GM12865 (cell line): ENCODE measurements at regions not wholly inside any gene's neighbourhood (a gene's known extent, or its start where the extent isn't known, plus 50 kb on each side); places are given as distances from the start of the nearest gene placed in this dataset.

ENCODE experiments used
- DNase-seq: peaks from one replicate; pipeline ENCODE4 v3.0.0; 2010; ENCODE audit warnings: low read depth
- H3K4me3 ChIP-seq: 2 replicates; pipeline ENCODE4 v1.5.1; 2011; ENCODE audit warnings: mild to moderate bottlenecking, low read depth, low read length, control low read depth
- CTCF ChIP-seq: IDR thresholded peaks from 2 replicates; pipeline ENCODE4 v1.5.1; 2011; ENCODE audit warnings: low read length, control low read depth, low read depth, inconsistent platforms; ENCODE audit not compliant: insufficient read depth; ENCODE audit errors: missing control alignments

- no peak for DNase-seq
- H3K4me3 ChIP-seq, result no peak overlapping the region
- no peak for TF ChIP-seq CTCF
These were observed 720.2 kb downstream of the SLC4A3 start for GRCh38 chr2:220347626-220348025.

GRCh38 chr2:220348206-220348605 is 720.8 kb downstream of the SLC4A3 start:
- TF ChIP-seq CTCF, result no peak
- no peak for DNase-seq
- no peak overlapping the region for H3K4me3 ChIP-seq

- TF ChIP-seq CTCF, result no peak
- DNase-seq, result no peak
- no peak overlapping the region for H3K4me3 ChIP-seq
These were observed 726.5 kb downstream of the SLC4A3 start for GRCh38 chr2:220353897-220354296.

- TF ChIP-seq CTCF, result no peak
- no peak overlapping the region for H3K4me3 ChIP-seq
- DNase-seq, result no peak
These were observed 728.6 kb downstream of the SLC4A3 start for GRCh38 chr2:220356076-220356475.

GRCh38 chr2:220365023-220365422 is 737.6 kb downstream of the SLC4A3 start:
- no peak for DNase-seq
- no peak for TF ChIP-seq CTCF
- H3K4me3 ChIP-seq, result no peak overlapping the region

GRCh38 chr2:220366765-220367164 is 739.3 kb downstream of the SLC4A3 start:
- DNase-seq, result no peak
- TF ChIP-seq CTCF, result no peak
- H3K4me3 ChIP-seq, result no peak overlapping the region

- no peak overlapping the region for H3K4me3 ChIP-seq
- no peak for DNase-seq
- no peak for TF ChIP-seq CTCF
These were observed 743.3 kb downstream of the SLC4A3 start for GRCh38 chr2:220370764-220371163.
